HG03196 (cell line): ENCODE measurements at regions not wholly inside any gene's neighbourhood (a gene's known extent, or its start where the extent isn't known, plus 50 kb on each side); places are given as distances from the start of the nearest gene placed in this dataset.

ENCODE experiments used
- ATAC-seq: cut with Tn5 transposase; IDR thresholded peaks from one replicate; pipeline ENCODE4 v1.9.1; 2021; ENCODE audit not compliant: unreplicated experiment

GRCh38 chr2:147384659-147385058 lies 460.2 kb upstream of the ACVR2A start:
- ATAC-seq: no peak

GRCh38 chr2:147382322-147382948 lies 462.4 kb upstream of the ACVR2A start:
- no peak for ATAC-seq

GRCh38 chr2:147378403-147378802 lies 466.4 kb upstream of the ACVR2A start:
- ATAC-seq: no peak

GRCh38 chr2:147375073-147375472 lies 469.8 kb upstream of the ACVR2A start:
- ATAC-seq: no peak

- no peak for ATAC-seq
These were observed 470.4 kb upstream of the ACVR2A start for GRCh38 chr2:147374423-147374811.

GRCh38 chr2:147373800-147374422 lies 470.9 kb upstream of the ACVR2A start:
- no peak for ATAC-seq

- ATAC-seq: no peak
These were observed 476.5 kb upstream of the ACVR2A start for GRCh38 chr2:147368306-147368705.

GRCh38 chr2:147366279-147366678 lies 478.6 kb upstream of the ACVR2A start:
- no peak for ATAC-seq

- no peak for ATAC-seq
These were observed 479.2 kb upstream of the ACVR2A start for GRCh38 chr2:147365622-147366021.

GRCh38 chr2:147364597-147364996 lies 480.2 kb upstream of the ACVR2A start:
- ATAC-seq: no peak

GRCh38 chr2:147363181-147363580 lies 481.6 kb upstream of the ACVR2A start:
- no peak for ATAC-seq

GRCh38 chr2:147358375-147358774 lies 486.5 kb upstream of the ACVR2A start:
- no peak for ATAC-seq

GRCh38 chr2:147356157-147356556 lies 488.7 kb upstream of the ACVR2A start:
- no peak for ATAC-seq

GRCh38 chr2:147355706-147356105 lies 489.1 kb upstream of the ACVR2A start:
- no peak for ATAC-seq

- no peak for ATAC-seq
These were observed 491.8 kb upstream of the ACVR2A start for GRCh38 chr2:147353072-147353381.

GRCh38 chr2:147352264-147353071 lies 492.4 kb upstream of the ACVR2A start:
- no peak for ATAC-seq

- no peak for ATAC-seq
These were observed 493.0 kb upstream of the ACVR2A start for GRCh38 chr2:147351784-147352183.

- no peak for ATAC-seq
These were observed 495.8 kb upstream of the ACVR2A start for GRCh38 chr2:147348931-147349555.

GRCh38 chr2:147346142-147346541 lies 498.7 kb upstream of the ACVR2A start:
- ATAC-seq: no peak

- no peak for ATAC-seq
These were observed 499.6 kb upstream of the ACVR2A start for GRCh38 chr2:147345246-147345645.

- no peak for ATAC-seq
These were observed 502.5 kb upstream of the ACVR2A start for GRCh38 chr2:147342329-147342728.
